ENCODE measurements at regions not wholly inside any gene's neighbourhood (a gene's known extent, or its start where the extent isn't known, plus 50 kb on each side); places are given as distances from the start of the nearest gene placed in this dataset.

GRCh38 chr15:79516155-79516554 lies 84.0 kb downstream of the MINAR1 start:
- no peak for ATAC-seq
- H3K36me3 ChIP-seq, result no peaks in the 10 kb centered on the region
- no peaks in the 10 kb centered on the region for H3K9me3 ChIP-seq
- TF ChIP-seq, protein P1, sequence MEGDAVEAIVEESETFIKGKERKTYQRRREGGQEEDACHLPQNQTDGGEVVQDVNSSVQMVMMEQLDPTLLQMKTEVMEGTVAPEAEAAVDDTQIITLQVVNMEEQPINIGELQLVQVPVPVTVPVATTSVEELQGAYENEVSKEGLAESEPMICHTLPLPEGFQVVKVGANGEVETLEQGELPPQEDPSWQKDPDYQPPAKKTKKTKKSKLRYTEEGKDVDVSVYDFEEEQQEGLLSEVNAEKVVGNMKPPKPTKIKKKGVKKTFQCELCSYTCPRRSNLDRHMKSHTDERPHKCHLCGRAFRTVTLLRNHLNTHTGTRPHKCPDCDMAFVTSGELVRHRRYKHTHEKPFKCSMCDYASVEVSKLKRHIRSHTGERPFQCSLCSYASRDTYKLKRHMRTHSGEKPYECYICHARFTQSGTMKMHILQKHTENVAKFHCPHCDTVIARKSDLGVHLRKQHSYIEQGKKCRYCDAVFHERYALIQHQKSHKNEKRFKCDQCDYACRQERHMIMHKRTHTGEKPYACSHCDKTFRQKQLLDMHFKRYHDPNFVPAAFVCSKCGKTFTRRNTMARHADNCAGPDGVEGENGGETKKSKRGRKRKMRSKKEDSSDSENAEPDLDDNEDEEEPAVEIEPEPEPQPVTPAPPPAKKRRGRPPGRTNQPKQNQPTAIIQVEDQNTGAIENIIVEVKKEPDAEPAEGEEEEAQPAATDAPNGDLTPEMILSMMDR (IDR thresholded peaks at IDR 0.05), result no peak
- intact Hi-C loops (cut with DNase I), result no loop called here
- no peak for DNase-seq
- H3K27me3 ChIP-seq, result no peaks in the 10 kb centered on the region
- no peaks in the 10 kb centered on the region for H3K4me1 ChIP-seq
- H3K4me3 ChIP-seq, result no peak overlapping the region
- no peak overlapping the region for H3K27ac ChIP-seq

- Histone ChIP-seq H3K27ac (no peak overlapping the region), H3K4me3 (no peak overlapping the region), H3K4me1 (no peaks in the 10 kb centered on the region), H3K36me3 (no peaks in the 10 kb centered on the region), H3K27me3 (no peaks in the 10 kb centered on the region), H3K9me3 (no peaks in the 10 kb centered on the region)
- no peak for ATAC-seq
- no peak for DNase-seq
- intact Hi-C loops (cut with DNase I), result no loop called here
- TF ChIP-seq, protein P1 (IDR thresholded peaks at IDR 0.05), result no peak
Measured at GRCh38 chr15:79516646-79517045, 84.5 kb downstream of the MINAR1 start.

DNA sequence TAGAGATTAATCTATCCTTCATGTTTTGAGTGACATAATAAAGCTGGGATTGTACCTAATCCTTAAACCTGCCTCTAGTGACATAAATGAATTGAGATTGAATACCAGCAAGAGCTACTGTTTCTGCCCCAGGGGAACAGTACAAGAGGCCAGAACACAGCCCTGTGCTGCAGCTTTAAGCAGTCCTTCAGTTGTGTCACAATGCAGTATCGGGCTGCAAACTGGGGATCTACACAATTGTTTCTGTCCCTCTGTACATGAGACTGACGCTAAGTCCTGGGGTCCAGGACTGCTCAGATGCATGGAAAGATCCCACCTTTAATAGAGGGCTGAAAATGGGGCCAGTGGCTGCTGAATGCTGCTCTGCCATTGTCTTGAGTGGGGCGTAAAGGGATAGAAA lies 87.5 kb downstream of the MINAR1 start:
- intact Hi-C loops (cut with DNase I), result no loop called here

GRCh38 chr15:79520654-79521053 lies 88.5 kb downstream of the MINAR1 start:
- no peak for ATAC-seq
- no peak overlapping the region for H3K4me3 ChIP-seq
- DNase-seq, result no peak
- no peaks in the 10 kb centered on the region for H3K36me3 ChIP-seq
- no peaks in the 10 kb centered on the region for H3K9me3 ChIP-seq
- no peaks in the 10 kb centered on the region for H3K27me3 ChIP-seq
- no peaks in the 10 kb centered on the region for H3K4me1 ChIP-seq
- no peak overlapping the region for H3K27ac ChIP-seq
- intact Hi-C loops (cut with DNase I), result no loop called here
- TF ChIP-seq, protein P1 (IDR thresholded peaks at IDR 0.05), result no peak

More for the DNA sequence above, 87.5 kb downstream of the MINAR1 start:
- no peaks in the 10 kb centered on the region for H3K4me1 ChIP-seq
- ATAC-seq, result no peak
- TF ChIP-seq, protein P1 (IDR thresholded peaks at IDR 0.05), result no peak
- H3K36me3 ChIP-seq, result no peaks in the 10 kb centered on the region
- no peaks in the 10 kb centered on the region for H3K27me3 ChIP-seq
- no peaks in the 10 kb centered on the region for H3K9me3 ChIP-seq
- no peak overlapping the region for H3K4me3 ChIP-seq
- no peak overlapping the region for H3K27ac ChIP-seq
- no peak for DNase-seq

DNA sequence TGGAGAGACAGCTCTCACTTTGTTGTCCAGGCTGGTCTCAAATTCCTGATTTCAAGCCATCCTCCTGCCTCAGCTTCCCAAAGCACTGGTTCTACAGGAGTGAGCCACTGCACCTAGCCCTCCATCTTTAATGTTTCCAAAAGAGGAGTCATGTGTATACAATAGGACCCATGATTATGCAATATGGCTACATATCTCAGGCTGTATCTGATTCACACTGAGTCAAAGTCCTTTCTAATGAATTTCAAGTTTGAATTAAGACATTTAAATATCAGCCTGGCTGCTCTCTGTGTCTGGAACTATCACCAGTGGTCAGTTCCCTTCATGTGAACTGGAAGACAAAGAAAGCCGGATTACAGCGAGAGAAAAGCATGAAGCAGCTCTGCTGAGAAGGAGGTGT lies 90.5 kb downstream of the MINAR1 start:
- ATAC-seq, result no peak
- TF ChIP-seq, protein P1 (IDR thresholded peaks at IDR 0.05), result no peak
- intact Hi-C loops (cut with DNase I), result no loop called here

GRCh38 chr15:79523266-79523665 lies 91.1 kb downstream of the MINAR1 start:
- Histone ChIP-seq H3K36me3 (no peaks in the 10 kb centered on the region), H3K4me3 (no peak overlapping the region), H3K27me3 (no peaks in the 10 kb centered on the region), H3K9me3 (no peaks in the 10 kb centered on the region), H3K4me1 (no peaks in the 10 kb centered on the region), H3K27ac (no peak overlapping the region)
- no peak for DNase-seq
- intact Hi-C loops (cut with DNase I), result no loop called here
- ATAC-seq, result no peak
- TF ChIP-seq, protein P1 (IDR thresholded peaks at IDR 0.05), result no peak

More for the DNA sequence above, 90.5 kb downstream of the MINAR1 start:
- Histone ChIP-seq H3K36me3 (no peaks in the 10 kb centered on the region), H3K27me3 (no peaks in the 10 kb centered on the region), H3K9me3 (no peaks in the 10 kb centered on the region), H3K4me1 (no peaks in the 10 kb centered on the region), H3K4me3 (no peak overlapping the region), H3K27ac (no peak overlapping the region)
- DNase-seq, result no peak
